ENCODE measurements at regions not wholly inside any gene's neighbourhood (a gene's known extent, or its start where the extent isn't known, plus 50 kb on each side); places are given as distances from the start of the nearest gene placed in this dataset.

DNA sequence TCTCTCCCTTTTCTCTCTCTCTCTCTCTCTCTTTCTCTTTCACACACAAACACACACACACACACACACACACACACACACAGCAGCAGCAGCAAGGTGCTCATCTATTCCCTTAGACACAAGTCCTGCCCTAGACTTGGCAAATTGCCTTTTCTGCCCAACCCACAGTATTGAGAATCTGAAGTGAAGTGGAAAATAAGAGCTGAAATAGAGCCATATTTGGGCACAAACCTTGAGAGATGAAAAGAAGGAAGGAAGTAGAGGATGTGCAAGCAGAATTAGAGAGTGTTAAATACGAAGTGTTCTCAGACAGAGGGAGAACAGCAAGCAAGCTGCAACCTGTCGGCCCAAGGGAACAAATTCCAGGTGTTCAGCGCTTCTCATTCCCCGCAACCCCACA is 557.5 kb upstream of the NOX3 start:
- DNase-seq (ENCODE audit: low read depth): no peak

DNA sequence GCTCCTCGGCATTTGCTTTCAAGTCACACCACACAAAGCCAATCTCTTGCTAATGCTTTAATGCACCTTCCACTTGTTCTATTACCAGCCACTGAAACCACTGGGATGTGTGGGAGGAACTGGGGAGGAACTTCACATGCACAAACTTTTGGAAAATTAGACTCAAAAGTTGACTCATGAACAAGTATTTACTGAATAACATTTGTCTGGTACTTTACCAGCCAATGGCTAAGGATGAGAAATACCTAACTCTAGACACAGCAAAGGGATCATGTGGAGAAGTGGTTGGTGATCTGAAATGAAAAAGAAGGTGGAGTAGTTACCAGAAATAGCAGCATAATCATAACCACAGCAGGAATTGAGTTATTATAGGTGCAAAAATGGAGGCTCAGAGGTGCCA is 554.0 kb upstream of the NOX3 start:
- no peak for DNase-seq (ENCODE audit: low read depth)

DNA sequence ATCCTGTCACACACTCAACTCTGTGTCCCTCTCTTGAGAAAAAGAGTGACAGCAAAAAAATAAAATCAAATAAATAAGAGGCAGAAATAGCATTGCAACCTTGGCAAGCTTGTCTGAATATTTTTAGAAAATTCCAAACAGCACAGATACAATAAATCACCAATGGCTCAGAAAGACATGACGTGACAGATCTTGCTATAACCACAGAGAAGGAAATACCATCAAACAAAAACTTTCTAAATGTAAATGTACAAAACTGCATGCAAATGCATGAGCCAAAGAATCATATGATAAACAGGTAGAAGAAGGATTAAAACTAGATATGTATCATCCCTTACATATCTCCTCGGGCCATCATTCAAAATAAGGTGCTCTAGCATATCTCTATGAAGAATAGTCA is 549.2 kb upstream of the NOX3 start:
- DNase-seq (ENCODE audit: low read depth): no peak

DNA sequence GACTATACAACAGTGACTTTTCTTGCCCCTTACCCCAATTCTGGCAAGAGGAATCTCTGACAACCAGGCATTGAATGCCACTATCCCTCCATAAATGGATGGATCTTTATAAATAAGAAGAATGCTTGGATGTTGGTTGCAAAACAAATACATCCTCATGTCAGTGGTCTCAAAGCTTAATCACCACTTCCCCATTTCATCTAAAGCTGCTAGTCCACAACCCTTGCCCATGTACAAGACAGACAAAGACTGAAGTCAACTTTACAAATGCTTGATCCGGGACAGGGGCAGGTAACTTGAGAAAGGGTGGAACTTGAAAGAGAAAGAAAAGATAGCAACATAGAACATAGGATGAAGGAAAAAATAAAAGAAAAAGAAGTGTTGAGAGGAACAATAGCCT is 540.5 kb upstream of the NOX3 start:
- DNase-seq (ENCODE audit: low read depth): no peak

GRCh38 chr6:155995281-155995680 is 539.6 kb upstream of the NOX3 start:
- DNase-seq (ENCODE audit: low read depth): no peak

GRCh38 chr6:155994086-155994485 is 538.4 kb upstream of the NOX3 start:
- DNase-seq (ENCODE audit: low read depth): no peak

- DNase-seq (ENCODE audit: low read depth): no peak
Observed at GRCh38 chr6:155993240-155993639, 537.6 kb upstream of the NOX3 start.

DNA sequence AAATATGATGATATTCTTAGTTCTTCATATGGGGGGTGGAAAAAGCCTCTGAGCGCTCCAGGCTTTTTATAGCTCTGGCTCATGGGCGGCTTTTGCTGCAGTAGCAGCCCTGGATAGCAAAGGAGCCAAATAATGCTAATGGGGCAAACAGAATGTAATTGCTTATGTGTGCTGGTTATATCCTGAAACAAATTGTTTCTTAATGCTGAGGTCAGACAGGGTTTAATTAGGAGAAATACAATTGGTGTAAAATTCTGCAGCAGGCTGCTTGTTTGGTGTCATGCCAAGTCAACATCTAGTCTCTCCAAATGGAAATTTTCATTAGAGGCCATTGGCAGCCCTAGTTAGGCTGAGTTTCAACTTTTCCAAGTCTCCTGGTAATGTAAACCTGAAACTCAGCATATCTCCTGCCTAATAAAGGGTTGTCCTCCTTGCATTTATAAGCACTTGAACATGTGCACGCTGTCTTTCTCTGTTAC is 530.1 kb upstream of the NOX3 start:
- no peak for DNase-seq (ENCODE audit: low read depth)

DNA sequence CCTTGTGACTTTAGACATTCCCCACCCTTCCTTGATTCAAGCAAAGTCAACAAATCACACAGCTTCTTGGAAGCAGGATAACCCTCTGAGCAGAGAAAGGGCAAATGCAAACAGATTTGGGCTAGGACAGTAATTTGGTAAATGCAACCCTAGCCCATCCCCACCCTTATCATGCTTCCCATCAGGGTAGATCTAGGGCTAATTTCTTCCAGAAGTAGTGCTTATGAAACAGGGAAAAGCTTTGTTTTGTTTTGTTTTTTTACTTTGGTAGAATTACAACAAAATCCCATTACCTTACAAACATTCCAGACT is 525.1 kb upstream of the NOX3 start:
- no peak for DNase-seq (ENCODE audit: low read depth)

DNA sequence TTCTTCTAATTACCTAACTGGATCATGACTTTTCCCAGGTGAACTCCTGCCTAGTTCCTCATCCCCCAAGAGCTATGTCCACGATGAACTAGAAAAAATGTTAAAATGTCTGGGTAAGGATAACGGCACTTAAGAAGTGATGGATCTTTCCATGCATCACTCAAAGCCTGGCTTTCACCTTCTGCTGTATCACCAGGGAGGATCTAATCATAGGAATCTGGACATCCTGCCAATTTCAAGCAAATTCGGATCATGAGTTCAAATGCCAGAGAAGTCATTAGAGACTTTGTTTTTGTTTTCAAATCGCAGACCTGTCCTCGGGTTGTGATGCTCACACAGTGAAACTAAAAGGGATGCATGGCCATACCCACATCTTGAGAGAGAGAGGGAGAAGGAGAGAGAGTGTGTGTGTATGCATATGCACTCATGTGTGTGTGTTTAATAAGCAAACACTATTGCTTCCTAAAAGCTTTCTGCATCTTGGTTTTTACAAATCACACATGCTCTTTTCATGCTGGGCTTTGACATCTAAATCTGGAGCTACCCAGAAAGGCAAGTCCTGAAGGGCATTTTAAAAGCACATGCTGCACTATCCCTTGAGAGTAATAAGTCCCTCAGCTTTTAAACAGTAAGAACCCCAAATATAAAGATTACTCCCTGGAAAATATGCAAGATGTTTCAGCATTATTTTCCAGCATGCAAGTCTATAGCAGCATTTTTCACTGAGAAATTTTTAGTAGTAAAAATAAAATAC is 524.6 kb upstream of the NOX3 start:
- DNase-seq (ENCODE audit: low read depth): no peak

DNA sequence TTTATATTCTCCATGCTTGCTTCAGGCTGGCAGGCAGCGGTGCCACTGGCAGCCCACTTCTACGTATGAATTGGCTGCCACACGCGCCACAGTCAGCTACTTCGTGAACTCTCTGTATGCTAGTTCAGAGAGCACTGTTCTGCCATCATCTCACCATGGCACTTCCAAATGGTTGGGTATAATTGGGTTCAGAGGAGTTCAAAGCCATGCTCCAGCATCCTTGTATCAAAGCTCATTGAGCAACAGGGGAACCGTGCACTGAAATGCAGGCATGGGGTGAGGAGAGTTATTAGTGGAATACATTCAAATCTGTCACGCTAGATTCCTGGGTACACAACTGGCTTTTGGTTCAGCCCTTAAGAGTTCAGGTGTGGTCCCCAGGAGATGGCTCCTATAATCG is 519.9 kb upstream of the NOX3 start:
- DNase-seq (ENCODE audit: low read depth): no peak

DNA sequence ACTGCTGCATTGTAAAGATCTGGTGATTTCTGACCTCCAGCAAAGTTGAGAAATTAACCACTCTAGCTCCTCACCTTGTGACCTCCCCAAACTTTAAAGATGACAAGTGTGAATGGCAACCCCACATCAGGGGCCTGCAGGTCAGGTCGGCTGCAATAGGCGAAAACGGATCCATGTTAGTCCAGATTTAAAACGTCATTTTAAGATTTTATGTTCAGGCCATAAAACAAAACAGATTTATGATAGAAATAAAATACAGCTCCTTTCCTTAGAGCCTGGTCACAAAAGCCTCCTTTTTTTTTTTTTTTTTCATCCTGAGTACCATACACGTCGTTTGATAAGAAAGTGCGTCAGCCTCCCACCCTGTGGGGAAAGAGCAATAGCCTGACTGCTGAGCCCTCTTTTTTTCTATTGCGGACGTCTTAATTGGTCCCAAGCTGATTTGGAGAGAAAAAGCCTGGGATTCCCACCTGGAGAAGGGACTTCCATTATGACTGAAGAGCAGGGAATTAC is 519.2 kb upstream of the NOX3 start:
- no peak for DNase-seq (ENCODE audit: low read depth)

- DNase-seq (ENCODE audit: low read depth): no peak
Observed at GRCh38 chr6:155974359-155974758, 518.7 kb upstream of the NOX3 start.

GRCh38 chr6:155970876-155971708 is 515.5 kb upstream of the NOX3 start:
- no peak for DNase-seq (ENCODE audit: low read depth)

GRCh38 chr6:155970472-155970871 is 514.8 kb upstream of the NOX3 start:
- DNase-seq (ENCODE audit: low read depth): no peak

- no peak for DNase-seq (ENCODE audit: low read depth)
Observed at GRCh38 chr6:155968921-155969320, 513.3 kb upstream of the NOX3 start.

GRCh38 chr6:155967322-155967721 is 511.7 kb upstream of the NOX3 start:
- no peak for DNase-seq (ENCODE audit: low read depth)

GRCh38 chr6:155964544-155964943 is 508.9 kb upstream of the NOX3 start:
- no peak for DNase-seq (ENCODE audit: low read depth)

DNA sequence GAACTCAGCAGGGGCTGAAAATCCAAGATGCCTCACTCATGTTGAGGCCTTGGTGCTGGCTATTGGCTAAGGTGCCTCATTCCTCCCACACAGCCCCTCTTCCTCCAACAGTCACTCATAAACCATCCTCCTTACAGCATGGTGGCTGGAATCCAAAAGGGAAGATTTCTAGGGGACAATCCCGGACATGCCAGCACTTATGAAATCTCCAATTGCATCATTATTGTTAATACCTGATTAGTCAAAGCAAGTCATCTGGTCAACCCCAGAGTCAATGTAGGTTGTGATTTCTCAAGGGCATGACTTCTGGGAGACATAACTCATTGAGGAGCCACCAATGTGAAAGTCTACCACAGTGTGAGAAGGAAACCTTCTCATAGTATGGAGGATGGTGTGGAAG is 506.6 kb upstream of the NOX3 start:
- no peak for DNase-seq (ENCODE audit: low read depth)

DNA sequence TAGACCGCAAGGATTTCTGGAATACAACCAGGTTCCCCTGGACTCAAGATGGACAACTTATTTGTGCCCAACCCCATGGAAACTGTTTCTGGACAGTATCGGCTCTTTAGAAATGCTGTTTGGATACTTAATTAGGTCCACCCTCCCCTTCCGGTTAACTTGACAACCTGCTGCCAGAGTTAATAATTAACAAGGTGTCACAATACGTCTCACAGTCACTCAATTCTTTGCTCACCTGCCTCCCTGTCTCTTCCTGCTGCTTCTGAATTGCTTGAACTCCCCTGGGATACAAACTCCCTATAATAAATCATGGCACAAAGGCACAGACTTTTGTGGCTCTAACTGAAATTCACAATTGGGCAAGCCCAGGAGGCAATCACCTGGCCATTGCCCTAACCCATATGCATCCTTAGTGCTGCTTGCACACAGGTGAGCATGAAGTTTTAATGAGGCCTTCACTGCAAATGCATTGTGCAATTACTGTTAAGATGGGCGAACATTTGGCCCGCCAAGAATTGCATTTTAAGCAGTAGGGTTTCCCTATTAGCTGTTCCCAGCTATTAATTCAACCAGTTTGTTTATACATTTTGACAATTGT is 504.4 kb upstream of the NOX3 start:
- DNase-seq (ENCODE audit: low read depth): no peak

- no peak for DNase-seq (ENCODE audit: low read depth)
Observed at GRCh38 chr6:155958550-155958949, 502.9 kb upstream of the NOX3 start.

- no peak for DNase-seq (ENCODE audit: low read depth)
Observed at GRCh38 chr6:155955038-155955437, 499.4 kb upstream of the NOX3 start.

- no peak for DNase-seq (ENCODE audit: low read depth)
Observed at GRCh38 chr6:155954149-155954548, 498.5 kb upstream of the NOX3 start.

All from Daoy (cell line).